ENCODE measurements at regions not wholly inside any gene's neighbourhood (a gene's known extent, or its start where the extent isn't known, plus 50 kb on each side); places are given as distances from the start of the nearest gene placed in this dataset.

DNA sequence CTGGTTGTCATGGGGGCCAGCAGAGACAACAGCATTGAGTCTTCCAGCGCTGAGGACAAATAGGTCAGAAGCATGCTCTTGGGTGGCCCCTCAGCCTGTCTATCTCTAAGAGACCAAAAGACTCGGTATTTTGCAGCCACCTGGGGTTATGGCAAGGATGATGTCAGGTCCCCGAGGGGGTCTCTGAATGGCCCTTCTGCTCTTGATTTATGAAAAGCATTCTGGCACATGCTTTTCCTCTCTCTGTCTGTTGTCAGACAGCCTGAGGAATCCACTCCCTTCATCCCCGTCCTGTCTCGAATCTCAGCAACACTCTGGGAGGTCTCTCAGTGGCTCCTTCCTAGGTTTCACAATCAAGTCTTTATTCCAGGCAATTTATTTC is 156.6 kb upstream of the RGMA start:
- H3K36me3 ChIP-seq (ENCODE audit: insufficient read depth, low read length): no peaks in the 10 kb centered on the region
- DNase-seq (ENCODE audit: low read depth): no peak
- H3K36me3 Mint-ChIP-seq (ENCODE audit: low read depth, unreplicated experiment): no peaks in the 10 kb centered on the region

DNA sequence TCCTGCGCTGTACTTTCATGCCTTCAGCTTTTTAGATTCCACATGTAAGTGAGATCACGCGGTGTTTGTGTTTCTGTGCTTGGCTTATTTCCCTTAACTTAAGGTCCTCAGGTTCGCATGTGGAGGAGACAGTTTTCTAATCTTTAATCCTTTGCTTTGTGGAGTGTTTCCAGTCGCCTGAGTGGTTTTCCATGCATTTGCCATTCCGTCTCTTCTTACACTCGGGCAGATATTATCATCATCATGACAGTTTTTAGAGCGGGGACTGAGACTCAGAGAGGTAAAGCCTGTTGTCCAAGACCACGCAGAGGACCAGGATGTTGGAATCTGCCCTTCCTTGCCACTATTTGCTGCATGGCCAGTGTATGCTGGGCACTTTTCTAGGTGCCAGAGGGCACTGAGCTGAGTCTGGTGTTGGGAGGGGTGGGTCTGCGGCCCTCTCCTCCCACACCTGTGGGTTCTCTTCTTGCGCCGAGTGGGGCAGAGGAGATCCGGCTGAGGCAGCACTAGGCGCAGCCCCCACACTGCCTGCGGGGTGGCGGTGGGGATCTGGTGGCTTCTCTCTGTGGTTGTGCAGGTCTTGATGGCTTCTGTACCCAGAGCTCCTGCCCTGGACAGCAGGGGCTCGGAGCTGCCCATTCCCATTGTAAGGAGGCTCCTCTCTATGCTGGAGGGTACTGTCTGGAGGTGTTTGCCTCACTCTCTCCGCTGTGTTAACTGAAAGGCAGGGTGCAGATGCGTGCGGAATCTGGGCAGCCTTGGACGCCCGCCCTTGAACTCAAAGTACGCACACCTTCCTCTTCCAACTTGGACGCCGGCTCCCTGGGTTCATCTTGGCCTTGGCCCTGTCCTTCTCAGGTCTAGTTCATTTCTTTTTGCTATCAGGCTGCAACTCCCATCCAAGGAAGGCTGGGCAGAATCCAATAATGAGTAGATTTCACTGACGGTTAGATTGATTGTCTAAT is 156.0 kb upstream of the RGMA start:
- DNase-seq (ENCODE audit: low read depth): no peak
- Histone ChIP-seq H3K4me1 (ENCODE audit: insufficient read depth, low read length) (no peaks in the 10 kb centered on the region), H3K9ac (ENCODE audit: low read length) (no peak overlapping the region), H3K79me2 (ENCODE audit: insufficient read depth, low read length) (no peaks in the 10 kb centered on the region), H3K4me3 (ENCODE audit: insufficient read depth, low read depth, low read length) (no peak overlapping the region), H4K20me1 (ENCODE audit: insufficient read depth, low read length) (no peaks in the 10 kb centered on the region), H2AFZ (ENCODE audit: low read depth, low read length) (no peak overlapping the region), H3K9me3 (ENCODE audit: insufficient read depth, low read depth, low read length) (no peaks in the 10 kb centered on the region), H3K4me2 (ENCODE audit: low read length) (no peak overlapping the region), H3K27me3 (ENCODE audit: insufficient read depth, low read length) (no peaks in the 10 kb centered on the region), H3K27ac (ENCODE audit: low read depth, low read length) (no peak overlapping the region), H3K36me3 (ENCODE audit: insufficient read depth, low read length) (no peaks in the 10 kb centered on the region)
- Mint-ChIP-seq H3K9me3 (ENCODE audit: unreplicated experiment) (peaks cover 2% of the 10 kb centered on the region), H3K27ac (ENCODE audit: unreplicated experiment) (no peak overlapping the region), H3K36me3 (ENCODE audit: low read depth, unreplicated experiment) (no peaks in the 10 kb centered on the region), H3K4me1 (ENCODE audit: low read depth, unreplicated experiment) (no peaks in the 10 kb centered on the region), H3K4me3 (ENCODE audit: unreplicated experiment) (no peak overlapping the region), H3K27me3 (ENCODE audit: low read depth, unreplicated experiment) (peaks cover 39% of the 10 kb centered on the region)
- FAIRE-seq: no peak
- no peak for TF ChIP-seq EZH2 (IDR thresholded peaks at IDR 0.05; ENCODE audit: insufficient read depth, low read length)
- TF ChIP-seq CTCF (IDR thresholded peaks at IDR 0.05; ENCODE audit: insufficient read depth, low read depth, low read length): no peak

More for the DNA sequence above, 156.6 kb upstream of the RGMA start:
- Histone ChIP-seq H3K9me3 (ENCODE audit: insufficient read depth, low read depth, low read length) (no peaks in the 10 kb centered on the region), H3K27me3 (ENCODE audit: insufficient read depth, low read length) (no peaks in the 10 kb centered on the region), H3K79me2 (ENCODE audit: insufficient read depth, low read length) (no peaks in the 10 kb centered on the region), H3K27ac (ENCODE audit: low read depth, low read length) (no peak overlapping the region), H3K4me2 (ENCODE audit: low read length) (no peak overlapping the region), H3K4me1 (ENCODE audit: insufficient read depth, low read length) (no peaks in the 10 kb centered on the region), H3K4me3 (ENCODE audit: insufficient read depth, low read depth, low read length) (no peak overlapping the region), H2AFZ (ENCODE audit: low read depth, low read length) (no peak overlapping the region), H3K9ac (ENCODE audit: low read length) (no peak overlapping the region), H4K20me1 (ENCODE audit: insufficient read depth, low read length) (no peaks in the 10 kb centered on the region)
- H3K4me3 Mint-ChIP-seq (ENCODE audit: unreplicated experiment): no peak overlapping the region
- H3K4me1 Mint-ChIP-seq (ENCODE audit: low read depth, unreplicated experiment): no peaks in the 10 kb centered on the region
- H3K9me3 Mint-ChIP-seq (ENCODE audit: unreplicated experiment): peaks cover 2% of the 10 kb centered on the region
- H3K27ac Mint-ChIP-seq (ENCODE audit: unreplicated experiment): no peak overlapping the region
- TF ChIP-seq CTCF (IDR thresholded peaks at IDR 0.05; ENCODE audit: insufficient read depth, low read depth, low read length): no peak
- TF ChIP-seq EZH2 (IDR thresholded peaks at IDR 0.05; ENCODE audit: insufficient read depth, low read length): no peak
- FAIRE-seq: no peak
- peaks cover 33% of the 10 kb centered on the region for H3K27me3 Mint-ChIP-seq (ENCODE audit: low read depth, unreplicated experiment)

DNA sequence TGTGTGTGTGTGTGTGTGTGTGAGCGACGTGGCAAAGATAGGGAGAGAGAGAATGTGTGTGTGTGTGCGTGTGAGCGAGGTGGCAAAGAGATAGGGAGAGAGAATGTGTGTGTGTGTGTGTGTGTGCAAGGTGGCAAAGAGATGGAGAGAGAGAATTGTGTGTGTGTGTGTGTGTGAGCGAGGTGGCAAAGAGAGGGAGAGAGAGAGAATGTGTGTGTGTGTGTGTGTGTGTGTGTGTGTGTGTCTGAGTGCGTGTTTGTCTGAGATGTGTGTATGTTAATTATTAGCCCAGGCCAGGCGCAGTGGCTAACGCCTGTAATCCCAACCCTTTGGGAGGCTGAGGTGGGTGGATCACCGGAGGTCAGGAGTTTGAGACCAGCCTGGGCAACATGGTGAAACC is 154.6 kb upstream of the RGMA start:
- DNase-seq (ENCODE audit: low read depth): no peak
- H4K20me1 ChIP-seq (ENCODE audit: insufficient read depth, low read length): no peaks in the 10 kb centered on the region

More for the DNA sequence above, 154.6 kb upstream of the RGMA start:
- Mint-ChIP-seq H3K27me3 (ENCODE audit: low read depth, unreplicated experiment) (peaks cover 48% of the 10 kb centered on the region), H3K9me3 (ENCODE audit: unreplicated experiment) (peaks cover 4% of the 10 kb centered on the region), H3K4me3 (ENCODE audit: unreplicated experiment) (no peak overlapping the region), H3K27ac (ENCODE audit: unreplicated experiment) (no peak overlapping the region), H3K36me3 (ENCODE audit: low read depth, unreplicated experiment) (no peaks in the 10 kb centered on the region), H3K4me1 (ENCODE audit: low read depth, unreplicated experiment) (no peaks in the 10 kb centered on the region)
- Histone ChIP-seq H3K9ac (ENCODE audit: low read length) (no peak overlapping the region), H3K4me2 (ENCODE audit: low read length) (no peak overlapping the region), H3K4me1 (ENCODE audit: insufficient read depth, low read length) (no peaks in the 10 kb centered on the region), H3K79me2 (ENCODE audit: insufficient read depth, low read length) (no peaks in the 10 kb centered on the region), H2AFZ (ENCODE audit: low read depth, low read length) (no peak overlapping the region), H3K36me3 (ENCODE audit: insufficient read depth, low read length) (no peaks in the 10 kb centered on the region), H3K9me3 (ENCODE audit: insufficient read depth, low read depth, low read length) (no peaks in the 10 kb centered on the region), H3K27ac (ENCODE audit: low read depth, low read length) (no peak overlapping the region), H3K4me3 (ENCODE audit: insufficient read depth, low read depth, low read length) (no peak overlapping the region), H3K27me3 (ENCODE audit: insufficient read depth, low read length) (no peaks in the 10 kb centered on the region)
- FAIRE-seq: no peak
- no peak for TF ChIP-seq CTCF (IDR thresholded peaks at IDR 0.05; ENCODE audit: insufficient read depth, low read depth, low read length)
- TF ChIP-seq EZH2 (IDR thresholded peaks at IDR 0.05; ENCODE audit: insufficient read depth, low read length): no peak
